OCI-LY7 (cell line): ENCODE measurements at regions not wholly inside any gene's neighbourhood (a gene's known extent, or its start where the extent isn't known, plus 50 kb on each side); places are given as distances from the start of the nearest gene placed in this dataset.

Experiments
- BruUV-seq: library from RNA; stranded (reverse); fragments of 400-500 nt; replicated peaks from 2 replicates; lab custom pipeline; 2021; lab: Mats Ljungman, UMichigan
- CTCF ChIA-PET: fragments of 300-600 bp; sonication (Branson Sonifier 250); formaldehyde crosslinking; loops from one replicate; lab custom pipeline; 2022; ENCODE audit warnings: antibody characterized with exemption; ENCODE audit not compliant: unreplicated experiment; lab: Charles Lee
- POLR2A ChIA-PET: fragments of 300-600 bp; sonication (Branson Sonifier 250); formaldehyde crosslinking; loops from one replicate; lab custom pipeline; 2022; ENCODE audit warnings: antibody characterized with exemption; lab: Charles Lee
- DNase-seq: peaks from one replicate; pipeline ENCODE4 v3.0.0-alpha.2; 2015; ENCODE audit warnings: low spot score
- H2AFZ ChIP-seq: fragments of 200-600 bp; sonication (generic), shearing (Covaris generic); 2 replicates; pipeline ENCODE4 v1.6.1; 2014; ENCODE audit warnings: mild to moderate bottlenecking, antibody characterized with exemption, low read length, moderate library complexity
- H3K27ac ChIP-seq: fragments of 200-600 bp; sonication (generic); 2 replicates; pipeline ENCODE4 v1.5.1; 2014; ENCODE audit warnings: mixed run types, low read depth, mild to moderate bottlenecking, moderate library complexity, low read length, inconsistent platforms; ENCODE audit not compliant: poor library complexity, severe bottlenecking
- H3K36me3 ChIP-seq: fragments of 200-600 bp; sonication (generic); 2 replicates; pipeline ENCODE4 v1.6.1; 2014; ENCODE audit warnings: mild to moderate bottlenecking, antibody characterized with exemption, low read length, moderate library complexity, mixed read lengths; ENCODE audit not compliant: insufficient read depth
- H3K4me1 ChIP-seq: fragments of 200-600 bp; sonication (generic); 2 replicates; pipeline ENCODE4 v1.5.1; 2014; ENCODE audit warnings: mild to moderate bottlenecking, low read length; ENCODE audit not compliant: insufficient read depth, poor library complexity, severe bottlenecking
- H3K4me2 ChIP-seq: fragments of 200-600 bp; sonication (generic); 2 replicates; pipeline ENCODE4 v1.6.1; 2014; ENCODE audit warnings: mild to moderate bottlenecking, low read length
- H3K4me3 ChIP-seq: fragments of 200-600 bp; sonication (generic); 2 replicates; pipeline ENCODE4 v1.5.1; 2014; ENCODE audit warnings: mild to moderate bottlenecking, low read depth, low read length; ENCODE audit not compliant: poor library complexity, severe bottlenecking
- H3K79me2 ChIP-seq: fragments of 200-600 bp; sonication (generic); 2 replicates; pipeline ENCODE4 v1.6.1; 2016; ENCODE audit warnings: low read depth, mild to moderate bottlenecking, low read length, moderate library complexity, mixed read lengths; ENCODE audit not compliant: insufficient read depth
- H3K9me2 ChIP-seq: fragments of 200-600 bp; sonication (generic); 2 replicates; pipeline ENCODE4 v1.6.1; 2016; ENCODE audit warnings: mild to moderate bottlenecking, low read length, mixed read lengths; ENCODE audit not compliant: insufficient read depth
- H3K9me3 ChIP-seq: fragments of 200-600 bp; sonication (generic); 2 replicates; pipeline ENCODE4 v1.6.1; 2014; ENCODE audit warnings: mild to moderate bottlenecking, mixed run types, low read length, mixed read lengths
- H4K20me1 ChIP-seq: fragments of 200-600 bp; sonication (generic); 2 replicates; pipeline ENCODE4 v1.6.1; 2014; ENCODE audit warnings: mild to moderate bottlenecking, antibody characterized with exemption, low read length, moderate library complexity, mixed read lengths; ENCODE audit not compliant: insufficient read depth
- EZH2phosphoT487 ChIP-seq: fragments of 200-600 bp; sonication (generic); IDR thresholded peaks from 2 replicates; pipeline ENCODE4 v1.6.1; 2018; ENCODE audit warnings: low read depth, borderline replicate concordance, mild to moderate bottlenecking, mixed run types, antibody characterized with exemption, low read length, moderate library complexity, mixed read lengths
- intact Hi-C: fragments of 100-400 bp; cut with micrococcal nuclease; formaldehyde crosslinking; loops from one replicate; pipeline ENCODE4 v1.10.0; 2022; ENCODE audit not compliant: unreplicated experiment
- TF ChIP-seq, protein P1 (sequence below): fragments of 200-600 bp; sonication (generic); conservative IDR thresholded peaks from 2 replicates; pipeline ENCODE4 v1.5.1; 2014; ENCODE audit warnings: mild to moderate bottlenecking, antibody characterized with exemption, low read length, moderate library complexity, mixed read lengths

DNA sequence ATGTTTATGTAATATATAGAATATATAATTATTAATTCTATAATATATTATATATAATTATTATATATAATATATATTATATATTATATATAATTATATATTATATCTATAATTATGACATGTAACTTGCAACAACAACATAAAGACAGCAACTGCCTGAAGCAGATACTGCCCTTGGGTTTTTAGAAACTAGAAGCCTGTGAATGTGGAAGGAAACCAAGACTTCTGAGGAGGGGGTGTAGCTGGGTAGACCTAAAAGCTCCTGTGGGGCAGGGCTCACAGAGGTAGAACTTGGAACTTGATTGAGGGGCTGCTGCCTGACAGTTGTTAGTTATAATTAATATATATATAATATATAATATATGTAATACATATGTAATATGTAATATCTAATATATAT is 167.2 kb upstream of the SLIT2 start:
- Histone ChIP-seq H3K27ac (no peak overlapping the region), H3K79me2 (no peaks in the 10 kb centered on the region), H3K9me3 (no peaks in the 10 kb centered on the region), H3K36me3 (no peaks in the 10 kb centered on the region), H3K4me2 (no peak overlapping the region), H3K4me3 (no peak overlapping the region), H4K20me1 (no peaks in the 10 kb centered on the region), H3K9me2 (no peaks in the 10 kb centered on the region), H2AFZ (no peak overlapping the region), H3K4me1 (no peaks in the 10 kb centered on the region)
- ChIA-PET POLR2A (no interaction called here), CTCF (no interaction called here)
- DNase-seq: no peak
- TF ChIP-seq, protein P1, sequence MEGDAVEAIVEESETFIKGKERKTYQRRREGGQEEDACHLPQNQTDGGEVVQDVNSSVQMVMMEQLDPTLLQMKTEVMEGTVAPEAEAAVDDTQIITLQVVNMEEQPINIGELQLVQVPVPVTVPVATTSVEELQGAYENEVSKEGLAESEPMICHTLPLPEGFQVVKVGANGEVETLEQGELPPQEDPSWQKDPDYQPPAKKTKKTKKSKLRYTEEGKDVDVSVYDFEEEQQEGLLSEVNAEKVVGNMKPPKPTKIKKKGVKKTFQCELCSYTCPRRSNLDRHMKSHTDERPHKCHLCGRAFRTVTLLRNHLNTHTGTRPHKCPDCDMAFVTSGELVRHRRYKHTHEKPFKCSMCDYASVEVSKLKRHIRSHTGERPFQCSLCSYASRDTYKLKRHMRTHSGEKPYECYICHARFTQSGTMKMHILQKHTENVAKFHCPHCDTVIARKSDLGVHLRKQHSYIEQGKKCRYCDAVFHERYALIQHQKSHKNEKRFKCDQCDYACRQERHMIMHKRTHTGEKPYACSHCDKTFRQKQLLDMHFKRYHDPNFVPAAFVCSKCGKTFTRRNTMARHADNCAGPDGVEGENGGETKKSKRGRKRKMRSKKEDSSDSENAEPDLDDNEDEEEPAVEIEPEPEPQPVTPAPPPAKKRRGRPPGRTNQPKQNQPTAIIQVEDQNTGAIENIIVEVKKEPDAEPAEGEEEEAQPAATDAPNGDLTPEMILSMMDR: no peak
- no peak for TF ChIP-seq EZH2phosphoT487
- intact Hi-C loops: no loop called here
- no TSS peak for BruUV-seq

DNA sequence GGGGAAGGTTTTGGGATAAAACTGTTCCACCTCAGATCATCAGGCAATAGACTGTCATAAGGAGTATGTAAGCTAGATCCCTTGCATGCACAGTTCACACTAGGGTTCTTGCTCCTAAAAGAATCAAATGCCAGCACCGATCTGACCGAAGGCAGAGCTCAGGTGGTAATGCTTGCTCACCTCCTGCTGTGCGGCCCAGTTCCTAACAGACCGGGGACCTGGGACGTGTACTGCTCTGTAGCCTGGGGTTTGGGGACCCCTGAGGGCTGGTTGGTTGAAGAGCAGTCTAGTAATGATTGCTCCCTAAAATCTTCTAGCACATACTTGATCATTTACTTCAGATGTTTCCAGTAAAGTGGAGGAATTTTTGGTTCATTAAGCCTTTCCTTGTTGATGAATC is 173.1 kb upstream of the SLIT2 start:
- CTCF ChIA-PET: no interaction called here

DNA sequence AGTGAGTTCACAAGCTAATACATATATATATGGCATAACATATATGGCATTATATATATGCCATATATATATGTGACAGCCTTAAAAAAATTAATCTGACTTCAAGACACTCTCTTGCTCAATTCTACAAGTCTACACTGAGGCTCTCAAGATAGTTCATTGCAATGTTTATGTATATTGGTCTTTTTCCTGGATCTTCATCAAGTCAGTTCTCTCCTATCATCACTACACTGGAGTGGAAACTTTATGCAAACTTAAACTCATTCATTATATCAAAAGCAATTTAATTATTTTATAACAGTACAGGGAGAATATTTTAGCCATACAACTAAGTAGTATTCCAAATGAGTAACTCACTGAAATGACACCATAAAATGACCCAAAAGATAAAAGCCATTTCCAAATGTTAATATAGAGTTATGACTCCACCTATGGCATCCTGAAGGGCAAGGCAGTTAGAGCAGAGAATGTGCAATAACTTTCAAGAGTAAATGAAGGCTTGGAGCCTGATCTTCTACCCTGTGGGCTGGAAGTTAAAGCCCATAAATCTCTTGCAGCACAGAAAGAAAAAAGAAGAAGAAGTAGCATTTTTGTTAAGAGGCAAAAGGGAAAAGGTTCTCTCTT is 176.3 kb upstream of the SLIT2 start:
- Histone ChIP-seq H3K27ac (no peak overlapping the region), H2AFZ (no peak overlapping the region), H3K4me2 (no peak overlapping the region), H3K9me3 (no peaks in the 10 kb centered on the region), H3K4me1 (no peaks in the 10 kb centered on the region), H3K9me2 (no peaks in the 10 kb centered on the region), H3K36me3 (no peaks in the 10 kb centered on the region), H3K79me2 (no peaks in the 10 kb centered on the region), H3K4me3 (no peak overlapping the region), H4K20me1 (no peaks in the 10 kb centered on the region)
- ChIA-PET POLR2A (interaction anchor here (0.5 to 0.9 kb wide), 2 partner anchors 25 to 27 kb away, joined by 3 to 6 read pairs; no protein-coding TSS in a partner anchor), CTCF (no interaction called here)
- DNase-seq: no peak
- intact Hi-C loops: no loop called here
- BruUV-seq: no TSS peak
- TF ChIP-seq, protein P1: no peak
- TF ChIP-seq EZH2phosphoT487: no peak

More for the DNA sequence above, 173.1 kb upstream of the SLIT2 start:
- no peak for DNase-seq
- intact Hi-C loops: no loop called here
- Histone ChIP-seq H3K79me2 (no peaks in the 10 kb centered on the region), H3K36me3 (no peaks in the 10 kb centered on the region), H4K20me1 (no peaks in the 10 kb centered on the region), H3K4me1 (no peaks in the 10 kb centered on the region), H3K9me3 (no peaks in the 10 kb centered on the region), H2AFZ (no peak overlapping the region), H3K9me2 (no peaks in the 10 kb centered on the region), H3K27ac (no peak overlapping the region), H3K4me2 (no peak overlapping the region), H3K4me3 (no peak overlapping the region)
- TF ChIP-seq EZH2phosphoT487: no peak
- TF ChIP-seq, protein P1: no peak
- no TSS peak for BruUV-seq
- POLR2A ChIA-PET: no interaction called here
